ENCODE measurements at regions not wholly inside any gene's neighbourhood (a gene's known extent, or its start where the extent isn't known, plus 50 kb on each side); places are given as distances from the start of the nearest gene placed in this dataset.

- DNase-seq (ENCODE audit: low spot score): no peak
- in situ Hi-C loops (cut with MboI; ENCODE audit: low pct_unique_long_range_greater_than_20kb, low sequenced_read_pairs, unreplicated experiment): no loop called here
- no peak for TF ChIP-seq CTCF (IDR thresholded peaks at IDR 0.05; ENCODE audit: extremely low read depth, insufficient read depth, missing control alignments)
Observed at GRCh38 chrX:78455901-78456300, 128.5 kb upstream of the CYSLTR1 start.

GRCh38 chrX:78452356-78452755 is 124.9 kb upstream of the CYSLTR1 start:
- DNase-seq (ENCODE audit: low spot score): no peak
- TF ChIP-seq CTCF (IDR thresholded peaks at IDR 0.05; ENCODE audit: extremely low read depth, insufficient read depth, missing control alignments): no peak
- in situ Hi-C loops (cut with MboI; ENCODE audit: low pct_unique_long_range_greater_than_20kb, low sequenced_read_pairs, unreplicated experiment): no loop called here

GRCh38 chrX:78437621-78438020 is 110.2 kb upstream of the CYSLTR1 start:
- in situ Hi-C loops (cut with MboI; ENCODE audit: low pct_unique_long_range_greater_than_20kb, low sequenced_read_pairs, unreplicated experiment): no loop called here
- no peak for DNase-seq (ENCODE audit: low spot score)
- no peak for TF ChIP-seq CTCF (IDR thresholded peaks at IDR 0.05; ENCODE audit: extremely low read depth, insufficient read depth, missing control alignments)

GRCh38 chrX:78429172-78429571 is 101.8 kb upstream of the CYSLTR1 start:
- no peak for DNase-seq (ENCODE audit: low spot score)
- no peak for TF ChIP-seq CTCF (IDR thresholded peaks at IDR 0.05; ENCODE audit: extremely low read depth, insufficient read depth, missing control alignments)
- in situ Hi-C loops (cut with MboI; ENCODE audit: low pct_unique_long_range_greater_than_20kb, low sequenced_read_pairs, unreplicated experiment): no loop called here

- in situ Hi-C loops (cut with MboI; ENCODE audit: low pct_unique_long_range_greater_than_20kb, low sequenced_read_pairs, unreplicated experiment): no loop called here
- DNase-seq (ENCODE audit: low spot score): no peak
- TF ChIP-seq CTCF (IDR thresholded peaks at IDR 0.05; ENCODE audit: extremely low read depth, insufficient read depth, missing control alignments): no peak
Observed at GRCh38 chrX:78388663-78389062, 61.3 kb upstream of the CYSLTR1 start.

- TF ChIP-seq CTCF (IDR thresholded peaks at IDR 0.05; ENCODE audit: extremely low read depth, insufficient read depth, missing control alignments): no peak
- in situ Hi-C loops (cut with MboI; ENCODE audit: low pct_unique_long_range_greater_than_20kb, low sequenced_read_pairs, unreplicated experiment): no loop called here
- no peak for DNase-seq (ENCODE audit: low spot score)
Observed at GRCh38 chrX:78387364-78387763, 60.0 kb upstream of the CYSLTR1 start.

- no peak for DNase-seq (ENCODE audit: low spot score)
- no peak for TF ChIP-seq CTCF (IDR thresholded peaks at IDR 0.05; ENCODE audit: extremely low read depth, insufficient read depth, missing control alignments)
- in situ Hi-C loops (cut with MboI; ENCODE audit: low pct_unique_long_range_greater_than_20kb, low sequenced_read_pairs, unreplicated experiment): no loop called here
Observed at GRCh38 chrX:78384486-78384885, 57.1 kb upstream of the CYSLTR1 start.

All from GM13977 (cell line).